H1 (cell line): ENCODE measurements at regions not wholly inside any gene's neighbourhood (a gene's known extent, or its start where the extent isn't known, plus 50 kb on each side); places are given as distances from the start of the nearest gene placed in this dataset.

Experiments used
- CHD1 ChIP-seq: IDR thresholded peaks from 2 replicates; pipeline ENCODE4 v1.6.1; 2012; ENCODE audit warnings: low read depth, low read length, improper control_type of control experiment
- CTBP2 ChIP-seq: IDR thresholded peaks from 2 replicates; pipeline ENCODE4 v1.7.0; 2011; ENCODE audit warnings: borderline replicate concordance, mild to moderate bottlenecking, moderate library complexity, mixed read lengths, low read length; ENCODE audit not compliant: insufficient read depth, insufficient read length
- HDAC2 ChIP-seq, 2 experiments: fragments of 300-600 bp in 1 of 2; sonication (generic) in 1 of 2; IDR thresholded peaks; 2 replicates each; pipeline ENCODE4 v1.6.1; 2011 to 2012; ENCODE audit warnings: low read depth in 2 of 2, low read length in 2 of 2, mild to moderate bottlenecking in 2 of 2, moderate library complexity in 2 of 2, borderline replicate concordance in 1 of 2, inconsistent platforms in 1 of 2
- PHF8 ChIP-seq: fragments of 200-600 bp; sonication (generic); conservative IDR thresholded peaks from 2 replicates; pipeline ENCODE4 v1.7.1; 2012; ENCODE audit warnings: low read depth, mild to moderate bottlenecking, inconsistent platforms, low read length, moderate library complexity
- POLR2AphosphoS5 ChIP-seq: IDR thresholded peaks from 2 replicates; pipeline ENCODE4 v1.6.1; 2011; ENCODE audit warnings: low read depth, low read length
- SUZ12 ChIP-seq: fragments of 200-600 bp; sonication (generic); IDR thresholded peaks from 2 replicates; pipeline ENCODE4 v1.6.1; 2012; ENCODE audit warnings: mild to moderate bottlenecking, inconsistent platforms, low read length, moderate library complexity, mixed read lengths
- TF ChIP-seq, protein P1 (sequence below): IDR thresholded peaks from 2 replicates; pipeline ENCODE4 v1.6.1; 2011; ENCODE audit warnings: low read length, improper control_type of control experiment

DNA sequence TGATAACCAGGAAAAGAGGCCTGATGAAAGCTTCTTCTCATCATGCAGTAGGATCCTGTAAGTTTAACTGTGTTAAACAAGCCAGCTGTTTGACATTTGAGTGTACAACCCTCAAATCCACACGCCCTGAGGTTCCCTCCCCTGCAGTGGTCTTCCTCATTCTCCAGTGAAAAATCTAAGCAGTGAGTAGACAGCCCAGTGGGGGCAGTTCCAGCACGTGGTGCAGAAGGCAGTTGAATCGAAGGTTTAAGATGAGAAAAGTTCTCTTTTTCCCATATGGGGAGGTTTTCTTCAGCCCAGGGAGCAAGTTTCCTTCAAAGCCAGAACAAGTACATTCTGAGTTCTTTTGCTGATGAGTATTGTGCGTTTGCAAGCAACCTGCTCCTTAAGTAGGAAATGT lies 174.5 kb downstream of the NR2F2 start (continued):
- TF ChIP-seq SUZ12 (no peak), HDAC2 (IDR thresholded peaks at IDR 0.05; ENCODE audit: borderline replicate concordance in 1 of 2, low read depth in 2 of 2, low read length in 2 of 2) (no peak), CHD1 (no peak), POLR2AphosphoS5 (no peak), CTBP2 (no peak), PHF8 (no peak)
- TF ChIP-seq, protein P1, sequence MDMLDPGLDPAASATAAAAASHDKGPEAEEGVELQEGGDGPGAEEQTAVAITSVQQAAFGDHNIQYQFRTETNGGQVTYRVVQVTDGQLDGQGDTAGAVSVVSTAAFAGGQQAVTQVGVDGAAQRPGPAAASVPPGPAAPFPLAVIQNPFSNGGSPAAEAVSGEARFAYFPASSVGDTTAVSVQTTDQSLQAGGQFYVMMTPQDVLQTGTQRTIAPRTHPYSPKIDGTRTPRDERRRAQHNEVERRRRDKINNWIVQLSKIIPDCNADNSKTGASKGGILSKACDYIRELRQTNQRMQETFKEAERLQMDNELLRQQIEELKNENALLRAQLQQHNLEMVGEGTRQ = no peak
